Hepatocyte (in vitro differentiated cells): ENCODE measurements at regions not wholly inside any gene's neighbourhood (a gene's known extent, or its start where the extent isn't known, plus 50 kb on each side); places are given as distances from the start of the nearest gene placed in this dataset.
A peak's percentile ranks its signal among the peaks of the same experiment; 100 is the strongest.

Source experiments
- DNase-seq: peaks from one replicate; pipeline ENCODE4 v3.0.0-alpha.2; 2016; ENCODE audit warnings: low spot score
- H2AFZ ChIP-seq: fragments of 200-600 bp; sonication (generic); 2 replicates; pipeline ENCODE4 v1.6.0; 2016; ENCODE audit warnings: antibody characterized with exemption, mild to moderate bottlenecking
- H3K27ac ChIP-seq: fragments of 200-600 bp; sonication (generic); 2 replicates; pipeline ENCODE4 v1.5.1; 2016; ENCODE audit warnings: mild to moderate bottlenecking
- H3K27me3 ChIP-seq: fragments of 200-600 bp; sonication (generic); 2 replicates; pipeline ENCODE4 v1.6.1; 2016
- H3K36me3 ChIP-seq: fragments of 200-600 bp; sonication (generic); replicated peaks from 2 replicates; pipeline ENCODE4 v1.5.1; 2016; ENCODE audit warnings: low read depth; ENCODE audit not compliant: insufficient read depth
- H3K4me1 ChIP-seq: fragments of 200-600 bp; sonication (generic); 2 replicates; pipeline ENCODE4 v1.5.1; 2016; ENCODE audit warnings: mild to moderate bottlenecking, moderate library complexity; ENCODE audit not compliant: insufficient read depth
- H3K4me2 ChIP-seq: fragments of 200-600 bp; sonication (generic); 2 replicates; pipeline ENCODE4 v1.6.0; 2016
- H3K4me3 ChIP-seq: fragments of 200-600 bp; sonication (generic); 2 replicates; pipeline ENCODE4 v1.5.1; 2016; ENCODE audit warnings: mild to moderate bottlenecking
- H3K79me2 ChIP-seq: fragments of 200-600 bp; sonication (generic); 2 replicates; pipeline ENCODE4 v1.6.0; 2017; ENCODE audit warnings: mild to moderate bottlenecking
- H3K9me2 ChIP-seq: fragments of 200-600 bp; sonication (generic); replicated peaks from 2 replicates; pipeline ENCODE4 v1.6.0; 2017; ENCODE audit warnings: mild to moderate bottlenecking; ENCODE audit not compliant: insufficient read depth
- H3K9me3 ChIP-seq: fragments of 200-600 bp; sonication (generic); 2 replicates; pipeline ENCODE4 v1.5.1; 2016; ENCODE audit warnings: low read depth, mild to moderate bottlenecking
- H4K20me1 ChIP-seq: fragments of 200-600 bp; sonication (generic); 2 replicates; pipeline ENCODE4 v1.6.0; 2016; ENCODE audit warnings: mild to moderate bottlenecking; ENCODE audit not compliant: insufficient read depth, poor library complexity, severe bottlenecking
- CTCF ChIP-seq: fragments of 200-600 bp; sonication (generic); IDR thresholded peaks from 2 replicates; pipeline ENCODE4 v1.5.1; 2016; ENCODE audit warnings: antibody characterized with exemption, mild to moderate bottlenecking; ENCODE audit not compliant: poor library complexity
- EZH2 ChIP-seq: fragments of 200-600 bp; sonication (generic); IDR thresholded peaks from 2 replicates; pipeline ENCODE4 v1.6.1; 2016; ENCODE audit warnings: antibody characterized with exemption, mild to moderate bottlenecking, borderline replicate concordance
- EZH2phosphoT487 ChIP-seq: fragments of 200-600 bp; sonication (generic); IDR thresholded peaks from one replicate; pipeline ENCODE4 v1.6.1; 2018; ENCODE audit warnings: antibody characterized with exemption, mild to moderate bottlenecking, low read depth, moderate library complexity; ENCODE audit not compliant: unreplicated experiment, severe bottlenecking
- WGBS: methylation state at CpG from one replicate; pipeline ENCODE4 v1.1.6; 2016; ENCODE audit warnings: low lambda C conversion rate; ENCODE audit errors: missing lambda C conversion rate; 5-methylcytosine and 5-hydroxymethylcytosine counted together

- H2AFZ ChIP-seq = no peak overlapping the region
- H3K27me3 ChIP-seq = no peaks in the 10 kb centered on the region
- H3K4me1 ChIP-seq = peaks cover 4% of the 10 kb centered on the region
- no peak overlapping the region for H3K4me2 ChIP-seq
- no peak overlapping the region for H3K4me3 ChIP-seq
- H3K27ac ChIP-seq = no peak overlapping the region
- no peaks in the 10 kb centered on the region for H4K20me1 ChIP-seq
- H3K9me2 ChIP-seq = peaks cover 4% of the 10 kb centered on the region
- TF ChIP-seq CTCF (no peak), EZH2 (no peak), EZH2phosphoT487 (no peak)
- DNase-seq = no peak
- 100% methylated on average over 1 of the region's 1 CpG for WGBS
- H3K79me2 ChIP-seq = no peaks in the 10 kb centered on the region
- no peaks in the 10 kb centered on the region for H3K36me3 ChIP-seq
- H3K9me3 ChIP-seq = no peaks in the 10 kb centered on the region
Measured at GRCh38 chr1:60906526-60906925, 175.8 kb upstream of the NFIA start.

GRCh38 chr1:60906039-60906438, 176.3 kb upstream of the NFIA start:
- Histone ChIP-seq H3K27ac (no peak overlapping the region), H3K36me3 (no peaks in the 10 kb centered on the region), H3K27me3 (no peaks in the 10 kb centered on the region), H3K4me3 (no peak overlapping the region), H3K79me2 (no peaks in the 10 kb centered on the region), H4K20me1 (no peaks in the 10 kb centered on the region), H3K4me2 (no peak overlapping the region), H2AFZ (no peak overlapping the region), H3K4me1 (peaks cover 4% of the 10 kb centered on the region), H3K9me2 (peaks cover 4% of the 10 kb centered on the region), H3K9me3 (no peaks in the 10 kb centered on the region)
- TF ChIP-seq EZH2phosphoT487 (no peak), CTCF (no peak), EZH2 (no peak)
- 91% methylated on average over 2 of the region's 2 CpGs for WGBS
- no peak for DNase-seq

- Histone ChIP-seq H4K20me1 (no peaks in the 10 kb centered on the region), H3K4me1 (peaks cover 4% of the 10 kb centered on the region), H3K9me3 (no peaks in the 10 kb centered on the region), H3K27ac (peak overlapping the region; percentile 21), H3K9me2 (peaks cover 4% of the 10 kb centered on the region), H3K36me3 (no peaks in the 10 kb centered on the region), H3K4me2 (no peak overlapping the region), H3K27me3 (no peaks in the 10 kb centered on the region), H2AFZ (no peak overlapping the region), H3K4me3 (no peak overlapping the region), H3K79me2 (no peaks in the 10 kb centered on the region)
- WGBS = 70% methylated on average over 4 of the region's 4 CpGs
- TF ChIP-seq CTCF = no peak
- no peak for TF ChIP-seq EZH2
- TF ChIP-seq EZH2phosphoT487 = no peak
- no peak for DNase-seq
Measured at GRCh38 chr1:60904099-60904851, 178.1 kb upstream of the NFIA start.
